ENCODE measurements at regions not wholly inside any gene's neighbourhood (a gene's known extent, or its start where the extent isn't known, plus 50 kb on each side); places are given as distances from the start of the nearest gene placed in this dataset.

DNA sequence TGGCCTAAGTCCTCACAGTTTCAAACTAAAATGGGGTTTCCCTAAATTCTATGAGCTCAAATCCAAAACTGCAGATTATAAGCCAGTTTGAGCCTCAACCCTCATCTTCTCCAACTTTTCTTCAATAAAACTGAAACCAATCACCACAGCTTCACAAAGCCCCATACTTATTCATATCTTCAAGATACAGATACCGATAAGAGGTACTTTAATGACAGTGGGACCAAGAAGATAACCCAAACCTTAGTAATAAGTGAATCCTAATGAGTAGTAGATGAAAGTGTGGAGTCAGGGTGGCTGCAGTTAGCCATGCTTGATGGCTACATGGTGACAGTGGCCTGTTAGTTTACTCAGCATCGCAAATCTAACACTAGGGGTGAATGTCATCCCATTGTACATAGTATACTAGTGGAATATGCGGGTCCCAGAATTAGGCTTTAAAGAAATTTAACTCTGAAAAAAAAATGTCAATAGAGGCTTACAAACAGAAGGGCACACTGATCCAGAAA lies 395.8 kb upstream of the PHF14 start:
- ChIA-PET POLR2A (no interaction called here), CTCF (no interaction called here)
- no peak overlapping the region for H3K4me3 ChIP-seq (ENCODE audit: low read depth, low read length)
- H3K36me3 ChIP-seq (ENCODE audit: control insufficient read depth in 2 of 2, insufficient read depth in 1 of 2, low read length in 2 of 2): no peaks in the 10 kb centered on the region
- H3K27ac ChIP-seq (ENCODE audit: extremely low read depth, low read depth, low read length): no peak overlapping the region
- TF ChIP-seq ZNF529 (tag by site-specific recombination; IDR thresholded peaks at IDR 0.05; ENCODE audit: insufficient replicate concordance): no peak
- TF ChIP-seq, protein P1, sequence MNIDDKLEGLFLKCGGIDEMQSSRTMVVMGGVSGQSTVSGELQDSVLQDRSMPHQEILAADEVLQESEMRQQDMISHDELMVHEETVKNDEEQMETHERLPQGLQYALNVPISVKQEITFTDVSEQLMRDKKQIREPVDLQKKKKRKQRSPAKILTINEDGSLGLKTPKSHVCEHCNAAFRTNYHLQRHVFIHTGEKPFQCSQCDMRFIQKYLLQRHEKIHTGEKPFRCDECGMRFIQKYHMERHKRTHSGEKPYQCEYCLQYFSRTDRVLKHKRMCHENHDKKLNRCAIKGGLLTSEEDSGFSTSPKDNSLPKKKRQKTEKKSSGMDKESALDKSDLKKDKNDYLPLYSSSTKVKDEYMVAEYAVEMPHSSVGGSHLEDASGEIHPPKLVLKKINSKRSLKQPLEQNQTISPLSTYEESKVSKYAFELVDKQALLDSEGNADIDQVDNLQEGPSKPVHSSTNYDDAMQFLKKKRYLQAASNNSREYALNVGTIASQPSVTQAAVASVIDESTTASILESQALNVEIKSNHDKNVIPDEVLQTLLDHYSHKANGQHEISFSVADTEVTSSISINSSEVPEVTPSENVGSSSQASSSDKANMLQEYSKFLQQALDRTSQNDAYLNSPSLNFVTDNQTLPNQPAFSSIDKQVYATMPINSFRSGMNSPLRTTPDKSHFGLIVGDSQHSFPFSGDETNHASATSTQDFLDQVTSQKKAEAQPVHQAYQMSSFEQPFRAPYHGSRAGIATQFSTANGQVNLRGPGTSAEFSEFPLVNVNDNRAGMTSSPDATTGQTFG (tag by site-specific recombination; IDR thresholded peaks at IDR 0.05; ENCODE audit: borderline replicate concordance): no peak
- no peak for TF ChIP-seq FEZF1 (tag by site-specific recombination; IDR thresholded peaks at IDR 0.05)
- H3K4me1 ChIP-seq (ENCODE audit: control insufficient read depth, insufficient read depth, low read length): no peaks in the 10 kb centered on the region
- H3K9me3 ChIP-seq (ENCODE audit: control insufficient read depth, insufficient read depth, low read depth, low read length): no peaks in the 10 kb centered on the region

DNA sequence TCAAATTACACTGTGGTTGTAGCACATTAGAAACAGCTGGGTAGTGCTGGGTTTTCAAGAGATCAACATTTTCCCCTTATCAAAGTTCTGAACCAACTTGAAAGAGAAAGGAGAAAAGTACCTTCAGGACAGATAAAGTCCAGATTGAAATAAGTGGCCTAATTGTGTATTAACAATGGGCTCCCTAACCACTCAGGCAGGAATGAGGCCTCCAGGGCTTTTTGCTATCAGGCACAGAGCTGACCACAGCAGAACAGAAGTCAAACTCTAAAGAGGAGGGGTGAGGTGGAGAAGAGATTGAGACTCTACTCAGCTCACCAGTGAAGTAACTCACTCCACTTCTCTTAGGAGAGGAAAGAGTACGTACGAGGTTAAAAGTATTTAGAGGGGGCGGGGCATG lies 394.1 kb upstream of the PHF14 start:
- POLR2A ChIA-PET: no interaction called here
- CTCF ChIA-PET: no interaction called here
- no peak overlapping the region for H3K4me3 ChIP-seq (ENCODE audit: low read depth, low read length)
- no peak overlapping the region for H3K27ac ChIP-seq (ENCODE audit: extremely low read depth, low read depth, low read length)
- H3K9me3 ChIP-seq (ENCODE audit: control insufficient read depth, insufficient read depth, low read depth, low read length): no peaks in the 10 kb centered on the region
- TF ChIP-seq TCF7L2 (IDR thresholded peaks at IDR 0.05; ENCODE audit: borderline replicate concordance, low read depth, low read length) (no peak), ZBTB17 (tag by site-specific recombination; IDR thresholded peaks at IDR 0.05) (no peak), ZNF521 (tag by site-specific recombination; IDR thresholded peaks at IDR 0.05) (no peak), ZNF211 (tag by site-specific recombination; IDR thresholded peaks at IDR 0.05; ENCODE audit: low read depth) (no peak), ZFP41 (tag by site-specific recombination; IDR thresholded peaks at IDR 0.05; ENCODE audit: borderline replicate concordance) (no peak), ZNF768 (tag by site-specific recombination; IDR thresholded peaks at IDR 0.05) (no peak), KLF10 (tag by site-specific recombination; IDR thresholded peaks at IDR 0.05) (no peak), ZNF501 (tag by site-specific recombination; IDR thresholded peaks at IDR 0.05) (no peak), ZNF777 (tag by site-specific recombination; IDR thresholded peaks at IDR 0.05; ENCODE audit: borderline replicate concordance) (no peak), ZNF560 (tag by site-specific recombination; IDR thresholded peaks at IDR 0.05; ENCODE audit: borderline replicate concordance) (no peak), ZIC2 (tag by site-specific recombination; IDR thresholded peaks at IDR 0.05) (no peak), ZNF16 (tag by site-specific recombination; IDR thresholded peaks at IDR 0.05; ENCODE audit: low read depth) (no peak), ZNF169 (tag by site-specific recombination; IDR thresholded peaks at IDR 0.05) (no peak), ZNF629 (tag by site-specific recombination; IDR thresholded peaks at IDR 0.05) (no peak), ZBTB48 (tag by site-specific recombination; IDR thresholded peaks at IDR 0.05) (no peak)
- TF ChIP-seq, protein P2, sequence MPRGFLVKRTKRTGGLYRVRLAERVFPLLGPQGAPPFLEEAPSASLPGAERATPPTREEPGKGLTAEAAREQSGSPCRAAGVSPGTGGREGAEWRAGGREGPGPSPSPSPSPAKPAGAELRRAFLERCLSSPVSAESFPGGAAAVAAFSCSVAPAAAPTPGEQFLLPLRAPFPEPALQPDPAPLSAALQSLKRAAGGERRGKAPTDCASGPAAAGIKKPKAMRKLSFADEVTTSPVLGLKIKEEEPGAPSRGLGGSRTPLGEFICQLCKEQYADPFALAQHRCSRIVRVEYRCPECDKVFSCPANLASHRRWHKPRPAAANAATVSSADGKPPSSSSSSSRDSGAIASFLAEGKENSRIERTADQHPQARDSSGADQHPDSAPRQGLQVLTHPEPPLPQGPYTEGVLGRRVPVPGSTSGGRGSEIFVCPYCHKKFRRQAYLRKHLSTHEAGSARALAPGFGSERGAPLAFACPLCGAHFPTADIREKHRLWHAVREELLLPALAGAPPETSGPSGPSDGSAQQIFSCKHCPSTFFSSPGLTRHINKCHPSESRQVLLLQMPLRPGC (tag by site-specific recombination; IDR thresholded peaks at IDR 0.05): no peak
- TF ChIP-seq, protein P3, sequence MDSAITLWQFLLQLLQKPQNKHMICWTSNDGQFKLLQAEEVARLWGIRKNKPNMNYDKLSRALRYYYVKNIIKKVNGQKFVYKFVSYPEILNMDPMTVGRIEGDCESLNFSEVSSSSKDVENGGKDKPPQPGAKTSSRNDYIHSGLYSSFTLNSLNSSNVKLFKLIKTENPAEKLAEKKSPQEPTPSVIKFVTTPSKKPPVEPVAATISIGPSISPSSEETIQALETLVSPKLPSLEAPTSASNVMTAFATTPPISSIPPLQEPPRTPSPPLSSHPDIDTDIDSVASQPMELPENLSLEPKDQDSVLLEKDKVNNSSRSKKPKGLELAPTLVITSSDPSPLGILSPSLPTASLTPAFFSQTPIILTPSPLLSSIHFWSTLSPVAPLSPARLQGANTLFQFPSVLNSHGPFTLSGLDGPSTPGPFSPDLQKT (IDR thresholded peaks at IDR 0.05; ENCODE audit: borderline replicate concordance, low read depth, low read length): no peak
- TF ChIP-seq, protein P4, sequence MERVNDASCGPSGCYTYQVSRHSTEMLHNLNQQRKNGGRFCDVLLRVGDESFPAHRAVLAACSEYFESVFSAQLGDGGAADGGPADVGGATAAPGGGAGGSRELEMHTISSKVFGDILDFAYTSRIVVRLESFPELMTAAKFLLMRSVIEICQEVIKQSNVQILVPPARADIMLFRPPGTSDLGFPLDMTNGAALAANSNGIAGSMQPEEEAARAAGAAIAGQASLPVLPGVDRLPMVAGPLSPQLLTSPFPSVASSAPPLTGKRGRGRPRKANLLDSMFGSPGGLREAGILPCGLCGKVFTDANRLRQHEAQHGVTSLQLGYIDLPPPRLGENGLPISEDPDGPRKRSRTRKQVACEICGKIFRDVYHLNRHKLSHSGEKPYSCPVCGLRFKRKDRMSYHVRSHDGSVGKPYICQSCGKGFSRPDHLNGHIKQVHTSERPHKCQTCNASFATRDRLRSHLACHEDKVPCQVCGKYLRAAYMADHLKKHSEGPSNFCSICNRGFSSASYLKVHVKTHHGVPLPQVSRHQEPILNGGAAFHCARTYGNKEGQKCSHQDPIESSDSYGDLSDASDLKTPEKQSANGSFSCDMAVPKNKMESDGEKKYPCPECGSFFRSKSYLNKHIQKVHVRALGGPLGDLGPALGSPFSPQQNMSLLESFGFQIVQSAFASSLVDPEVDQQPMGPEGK (tag by site-specific recombination; IDR thresholded peaks at IDR 0.05): no peak
- TF ChIP-seq, protein P5, sequence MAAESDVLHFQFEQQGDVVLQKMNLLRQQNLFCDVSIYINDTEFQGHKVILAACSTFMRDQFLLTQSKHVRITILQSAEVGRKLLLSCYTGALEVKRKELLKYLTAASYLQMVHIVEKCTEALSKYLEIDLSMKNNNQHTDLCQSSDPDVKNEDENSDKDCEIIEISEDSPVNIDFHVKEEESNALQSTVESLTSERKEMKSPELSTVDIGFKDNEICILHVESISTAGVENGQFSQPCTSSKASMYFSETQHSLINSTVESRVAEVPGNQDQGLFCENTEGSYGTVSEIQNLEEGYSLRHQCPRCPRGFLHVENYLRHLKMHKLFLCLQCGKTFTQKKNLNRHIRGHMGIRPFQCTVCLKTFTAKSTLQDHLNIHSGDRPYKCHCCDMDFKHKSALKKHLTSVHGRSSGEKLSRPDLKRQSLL (tag by site-specific recombination; IDR thresholded peaks at IDR 0.05): no peak
- H3K36me3 ChIP-seq (ENCODE audit: control insufficient read depth in 2 of 2, insufficient read depth in 1 of 2, low read length in 2 of 2): no peaks in the 10 kb centered on the region
- H3K4me1 ChIP-seq (ENCODE audit: control insufficient read depth, insufficient read depth, low read length): no peaks in the 10 kb centered on the region

Data from HEK293 (cell line).